OCI-LY3 (cell line): ENCODE measurements at regions not wholly inside any gene's neighbourhood (a gene's known extent, or its start where the extent isn't known, plus 50 kb on each side); places are given as distances from the start of the nearest gene placed in this dataset.

ENCODE experiments used
- H2AFZ ChIP-seq: fragments of 200-600, 300-600 bp; shearing (Covaris generic); 2 replicates; pipeline ENCODE4 v1.6.0; 2014; ENCODE audit warnings: antibody characterized with exemption, low read depth, low read length
- H3K27ac ChIP-seq: fragments of 200-600, 300-600 bp; sonication (generic); 2 replicates; pipeline ENCODE4 v1.5.1; 2014; ENCODE audit warnings: mild to moderate bottlenecking, low read length, moderate library complexity, mixed read lengths
- H3K27me3 ChIP-seq: fragments of 200-600, 300-600 bp; sonication (generic); 2 replicates; pipeline ENCODE4 v1.6.1; 2014; ENCODE audit warnings: low read depth, low read length, mixed read lengths
- H3K36me3 ChIP-seq: fragments of 200-600, 300-600 bp; sonication (generic); replicated peaks from 2 replicates; pipeline ENCODE3; 2014; ENCODE audit warnings: low read depth, low read length, mixed read lengths
- H3K4me1 ChIP-seq: fragments of 300-600, 200-600 bp; sonication (generic); 2 replicates; pipeline ENCODE4 v1.6.1; 2014; ENCODE audit warnings: low read length, mixed read lengths
- H3K4me2 ChIP-seq: fragments of 200-600, 300-600 bp; sonication (generic); 2 replicates; pipeline ENCODE4 v1.6.1; 2014; ENCODE audit warnings: low read length, mixed read lengths
- H3K4me3 ChIP-seq: fragments of 300-600, 200-600 bp; sonication (generic); 2 replicates; pipeline ENCODE4 v1.5.1; 2014; ENCODE audit warnings: antibody characterized with exemption, mild to moderate bottlenecking, low read length, moderate library complexity
- H3K79me2 ChIP-seq: fragments of 300-600, 200-600 bp; shearing (Covaris generic); 2 replicates; pipeline ENCODE4 v1.6.1; 2014; ENCODE audit warnings: mild to moderate bottlenecking, low read length, mixed read lengths
- H3K9ac ChIP-seq: fragments of 300-600, 200-600 bp; shearing (Covaris generic); 2 replicates; pipeline ENCODE4 v1.6.0; 2014; ENCODE audit warnings: mild to moderate bottlenecking, low read length, moderate library complexity
- H3K9me3 ChIP-seq: fragments of 200-600, 300-600 bp; shearing (Covaris generic); 2 replicates; pipeline ENCODE4 v1.6.1; 2014; ENCODE audit warnings: low read length, mixed read lengths; ENCODE audit not compliant: insufficient read depth
- H4K20me1 ChIP-seq: fragments of 200-600, 300-600 bp; sonication (generic); 2 replicates; pipeline ENCODE4 v1.6.1; 2016; ENCODE audit warnings: low read length, mixed read lengths; ENCODE audit not compliant: insufficient read depth
- EZH2phosphoT487 ChIP-seq: fragments of 200-600 bp; shearing (Covaris generic); IDR thresholded peaks from 2 replicates; pipeline ENCODE4 v1.6.1; 2018; ENCODE audit warnings: antibody characterized with exemption, mixed run types, low read depth
- TF ChIP-seq, protein P1 (sequence below): fragments of 200-600, 300-600 bp; sonication (generic); IDR thresholded peaks from 2 replicates; pipeline ENCODE4 v1.5.1; 2014; ENCODE audit warnings: antibody characterized with exemption, low read length, low read depth

DNA sequence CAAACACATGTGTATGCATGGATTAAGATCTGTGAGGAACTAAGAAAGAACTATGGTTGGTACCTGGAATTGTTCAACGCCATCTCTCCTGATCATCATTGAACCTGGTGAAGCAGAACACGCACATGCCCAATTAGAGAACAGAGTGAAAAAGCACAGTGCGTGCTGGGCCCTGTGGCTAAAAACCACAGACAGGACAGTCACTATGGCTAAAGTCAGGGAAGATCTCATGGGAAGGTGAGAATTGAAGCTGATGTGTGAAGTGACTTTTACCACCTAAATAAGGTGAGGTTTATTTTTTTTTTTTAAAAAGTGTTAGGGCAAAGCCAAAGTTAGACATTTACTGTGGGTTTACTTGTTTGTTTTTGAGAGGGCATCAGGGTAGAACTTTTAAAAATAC, 215.0 kb downstream of the SLC38A4 start:
- Histone ChIP-seq H4K20me1 (no peaks in the 10 kb centered on the region), H3K9ac (no peak overlapping the region), H3K9me3 (no peaks in the 10 kb centered on the region), H3K27me3 (no peaks in the 10 kb centered on the region), H3K79me2 (no peaks in the 10 kb centered on the region), H3K36me3 (peaks cover 4% of the 10 kb centered on the region), H3K27ac (no peak overlapping the region), H3K4me1 (no peaks in the 10 kb centered on the region), H3K4me3 (no peak overlapping the region), H3K4me2 (no peak overlapping the region), H2AFZ (no peak overlapping the region)
- no peak for TF ChIP-seq EZH2phosphoT487
- TF ChIP-seq, protein P1, sequence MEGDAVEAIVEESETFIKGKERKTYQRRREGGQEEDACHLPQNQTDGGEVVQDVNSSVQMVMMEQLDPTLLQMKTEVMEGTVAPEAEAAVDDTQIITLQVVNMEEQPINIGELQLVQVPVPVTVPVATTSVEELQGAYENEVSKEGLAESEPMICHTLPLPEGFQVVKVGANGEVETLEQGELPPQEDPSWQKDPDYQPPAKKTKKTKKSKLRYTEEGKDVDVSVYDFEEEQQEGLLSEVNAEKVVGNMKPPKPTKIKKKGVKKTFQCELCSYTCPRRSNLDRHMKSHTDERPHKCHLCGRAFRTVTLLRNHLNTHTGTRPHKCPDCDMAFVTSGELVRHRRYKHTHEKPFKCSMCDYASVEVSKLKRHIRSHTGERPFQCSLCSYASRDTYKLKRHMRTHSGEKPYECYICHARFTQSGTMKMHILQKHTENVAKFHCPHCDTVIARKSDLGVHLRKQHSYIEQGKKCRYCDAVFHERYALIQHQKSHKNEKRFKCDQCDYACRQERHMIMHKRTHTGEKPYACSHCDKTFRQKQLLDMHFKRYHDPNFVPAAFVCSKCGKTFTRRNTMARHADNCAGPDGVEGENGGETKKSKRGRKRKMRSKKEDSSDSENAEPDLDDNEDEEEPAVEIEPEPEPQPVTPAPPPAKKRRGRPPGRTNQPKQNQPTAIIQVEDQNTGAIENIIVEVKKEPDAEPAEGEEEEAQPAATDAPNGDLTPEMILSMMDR, result no peak

DNA sequence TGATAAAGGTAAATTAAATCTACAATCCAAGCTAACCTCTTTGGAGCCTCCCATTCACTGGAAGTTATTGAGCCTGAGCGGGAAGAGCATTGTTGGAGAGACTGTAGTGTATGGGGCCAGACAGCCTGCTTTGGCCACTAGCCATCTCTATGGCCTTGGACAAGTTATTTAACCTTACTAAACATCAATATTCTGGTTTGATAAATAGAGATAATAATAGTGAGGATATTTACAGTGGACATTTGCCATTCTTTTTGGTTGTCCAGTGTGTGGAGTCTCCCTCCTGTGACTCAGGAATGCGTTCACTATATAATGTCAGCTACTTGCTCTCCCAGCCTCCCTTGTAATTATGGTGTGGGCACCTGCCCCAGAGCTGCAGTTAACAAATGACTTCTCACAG, 216.1 kb downstream of the SLC38A4 start:
- Histone ChIP-seq H3K79me2 (no peaks in the 10 kb centered on the region), H4K20me1 (no peaks in the 10 kb centered on the region), H3K4me1 (no peaks in the 10 kb centered on the region), H3K9ac (no peak overlapping the region), H3K4me2 (no peak overlapping the region), H2AFZ (no peak overlapping the region), H3K27ac (no peak overlapping the region), H3K36me3 (peaks cover 4% of the 10 kb centered on the region), H3K4me3 (no peak overlapping the region), H3K9me3 (no peaks in the 10 kb centered on the region), H3K27me3 (no peaks in the 10 kb centered on the region)
- no peak for TF ChIP-seq EZH2phosphoT487
- TF ChIP-seq, protein P1, result no peak

DNA sequence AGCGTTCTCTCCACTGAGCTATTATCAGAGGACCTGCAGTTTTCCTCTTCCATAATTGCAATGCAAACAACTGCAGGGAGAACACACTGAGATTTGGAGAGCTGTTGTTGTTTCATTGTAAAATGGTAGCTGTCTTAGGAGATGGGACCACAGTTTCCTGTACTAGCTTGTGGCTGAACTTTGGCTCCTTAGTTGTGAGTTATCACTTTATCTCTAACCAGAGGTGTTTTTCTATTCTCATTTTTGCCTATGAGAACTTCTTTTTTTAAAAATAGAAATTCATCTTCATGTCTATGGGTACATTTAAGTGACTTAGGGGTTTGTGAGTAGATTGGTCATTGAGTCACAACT, 216.5 kb downstream of the SLC38A4 start:
- TF ChIP-seq EZH2phosphoT487, result no peak
- TF ChIP-seq, protein P1, result no peak
- Histone ChIP-seq H3K27ac (no peak overlapping the region), H3K4me2 (no peak overlapping the region), H2AFZ (no peak overlapping the region), H4K20me1 (no peaks in the 10 kb centered on the region), H3K4me3 (no peak overlapping the region), H3K27me3 (no peaks in the 10 kb centered on the region), H3K4me1 (no peaks in the 10 kb centered on the region), H3K36me3 (peaks cover 4% of the 10 kb centered on the region), H3K9ac (no peak overlapping the region), H3K9me3 (no peaks in the 10 kb centered on the region), H3K79me2 (no peaks in the 10 kb centered on the region)

GRCh38 chr12:46608431-46609272, 217.1 kb downstream of the SLC38A4 start:
- H3K4me1 ChIP-seq, result no peaks in the 10 kb centered on the region
- H3K9ac ChIP-seq, result no peak overlapping the region
- no peaks in the 10 kb centered on the region for H3K9me3 ChIP-seq
- TF ChIP-seq EZH2phosphoT487, result no peak
- TF ChIP-seq, protein P1, result no peak
- H3K27me3 ChIP-seq, result no peaks in the 10 kb centered on the region
- H3K4me2 ChIP-seq, result no peak overlapping the region
- H3K36me3 ChIP-seq, result peaks cover 4% of the 10 kb centered on the region
- no peak overlapping the region for H2AFZ ChIP-seq
- H4K20me1 ChIP-seq, result no peaks in the 10 kb centered on the region
- H3K79me2 ChIP-seq, result no peaks in the 10 kb centered on the region
- H3K27ac ChIP-seq, result no peak overlapping the region
- H3K4me3 ChIP-seq, result no peak overlapping the region
